GM19023 (cell line): ENCODE measurements at regions not wholly inside any gene's neighbourhood (a gene's known extent, or its start where the extent isn't known, plus 50 kb on each side); places are given as distances from the start of the nearest gene placed in this dataset.
"Not testable (repeated sequence)": the region's sequence is repeated elsewhere in the genome, so short reads cannot be mapped to it uniquely, and the experiment has no call there.

Experiments
- ATAC-seq: cut with Tn5 transposase; IDR thresholded peaks from one replicate; pipeline ENCODE4 v1.9.1; 2021; ENCODE audit warnings: mild to moderate bottlenecking, moderate library complexity; ENCODE audit not compliant: unreplicated experiment

- ATAC-seq = no peak
Measured at GRCh38 chr4:151459375-151459774, 50.4 kb downstream of the FHIP1A start.

- ATAC-seq = no peak
Measured at GRCh38 chr4:151460434-151460833, 51.5 kb downstream of the FHIP1A start.

- no peak for ATAC-seq
Measured at GRCh38 chr4:151462554-151462953, 53.6 kb downstream of the FHIP1A start.

- no peak for ATAC-seq
Measured at GRCh38 chr4:151468715-151469696, 60.0 kb downstream of the FHIP1A start.

GRCh38 chr4:151469970-151470369 lies 61.0 kb downstream of the FHIP1A start:
- no peak for ATAC-seq

GRCh38 chr4:151471728-151472127 lies 62.8 kb downstream of the FHIP1A start:
- no peak for ATAC-seq

- no peak for ATAC-seq
Measured at GRCh38 chr4:151472297-151472696, 63.3 kb downstream of the FHIP1A start.

- no peak for ATAC-seq
Measured at GRCh38 chr4:151472711-151473110, 63.7 kb downstream of the FHIP1A start.

- no peak for ATAC-seq
Measured at GRCh38 chr4:151473521-151474097, 64.6 kb downstream of the FHIP1A start.

- no peak for ATAC-seq
Measured at GRCh38 chr4:151475035-151475714, 66.2 kb downstream of the FHIP1A start.

- no peak for ATAC-seq
Measured at GRCh38 chr4:151481813-151482212, 72.8 kb downstream of the FHIP1A start.

GRCh38 chr4:151484396-151485102 lies 75.6 kb downstream of the FHIP1A start:
- ATAC-seq = no peak

GRCh38 chr4:151485541-151486131 lies 76.7 kb downstream of the FHIP1A start:
- no peak for ATAC-seq

- ATAC-seq = no peak
Measured at GRCh38 chr4:151486168-151486567, 77.2 kb downstream of the FHIP1A start.

- no peak for ATAC-seq
Measured at GRCh38 chr4:151488968-151489367, 80.0 kb downstream of the FHIP1A start.

- ATAC-seq = no peak
Measured at GRCh38 chr4:151489462-151490203, 80.7 kb downstream of the FHIP1A start.

- ATAC-seq = not testable (repeated sequence)
Measured at GRCh38 chr4:151495612-151496011, 86.6 kb downstream of the FHIP1A start.

GRCh38 chr4:151511548-151511947 lies 102.6 kb downstream of the FHIP1A start:
- ATAC-seq = not testable (repeated sequence)

- ATAC-seq = no peak
Measured at GRCh38 chr4:151517896-151518295, 108.9 kb downstream of the FHIP1A start.

GRCh38 chr4:151518359-151518758 lies 109.4 kb downstream of the FHIP1A start:
- no peak for ATAC-seq
